GM12865 (cell line): ENCODE measurements at regions not wholly inside any gene's neighbourhood (a gene's known extent, or its start where the extent isn't known, plus 50 kb on each side); places are given as distances from the start of the nearest gene placed in this dataset.

Source experiments
- DNase-seq: peaks from one replicate; pipeline ENCODE4 v3.0.0; 2010; ENCODE audit warnings: low read depth
- H3K4me3 ChIP-seq: 2 replicates; pipeline ENCODE4 v1.5.1; 2011; ENCODE audit warnings: mild to moderate bottlenecking, low read depth, low read length, control low read depth
- CTCF ChIP-seq: IDR thresholded peaks from 2 replicates; pipeline ENCODE4 v1.5.1; 2011; ENCODE audit warnings: low read length, control low read depth, low read depth, inconsistent platforms; ENCODE audit not compliant: insufficient read depth; ENCODE audit errors: missing control alignments

- DNase-seq: peak; percentile 41
- no peak overlapping the region for H3K4me3 ChIP-seq
- TF ChIP-seq CTCF: no peak
Observed at GRCh38 chr3:106333911-106334618, 465.3 kb upstream of the CBLB start.

GRCh38 chr3:106336619-106337018 is 467.8 kb upstream of the CBLB start:
- DNase-seq: no peak
- TF ChIP-seq CTCF: no peak
- no peak overlapping the region for H3K4me3 ChIP-seq

- H3K4me3 ChIP-seq: no peak overlapping the region
- no peak for TF ChIP-seq CTCF
Observed at GRCh38 chr3:106337116-106337515, 468.3 kb upstream of the CBLB start.

GRCh38 chr3:106338582-106339214 is 469.9 kb upstream of the CBLB start:
- H3K4me3 ChIP-seq: no peak overlapping the region
- DNase-seq: no peak
- TF ChIP-seq CTCF: no peak

More at GRCh38 chr3:106337116-106337515, 468.3 kb upstream of the CBLB start:
- DNase-seq: no peak

GRCh38 chr3:106339551-106339950 is 470.7 kb upstream of the CBLB start:
- no peak for DNase-seq
- no peak for TF ChIP-seq CTCF
- H3K4me3 ChIP-seq: no peak overlapping the region

- DNase-seq: no peak
- TF ChIP-seq CTCF: no peak
- H3K4me3 ChIP-seq: no peak overlapping the region
Observed at GRCh38 chr3:106341087-106341486, 472.3 kb upstream of the CBLB start.
